ENCODE measurements at regions not wholly inside any gene's neighbourhood (a gene's known extent, or its start where the extent isn't known, plus 50 kb on each side); places are given as distances from the start of the nearest gene placed in this dataset.

DNA sequence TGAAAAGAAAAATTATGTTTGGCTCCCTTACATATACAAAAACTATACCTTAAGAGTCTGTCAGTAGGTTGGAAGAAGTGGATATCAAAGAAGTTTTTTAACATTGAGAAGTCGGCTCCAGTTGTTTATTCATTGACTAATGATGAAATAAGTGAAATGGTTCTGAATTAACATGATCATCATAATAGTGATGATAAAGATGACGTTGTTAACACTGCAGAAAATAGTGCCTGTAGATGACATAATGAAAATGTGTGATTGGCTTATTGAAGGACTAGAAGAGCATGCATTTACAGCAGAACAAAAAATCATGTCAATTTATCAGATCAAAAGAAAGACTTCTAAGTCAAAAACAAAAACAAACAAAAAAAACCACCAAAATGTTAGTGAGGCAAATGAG is 1125.4 kb upstream of the NXPH2 start:
- ChIA-PET POLR2A (no interaction called here), CTCF (no interaction called here)
- intact Hi-C loops (cut with micrococcal nuclease), result no loop called here
- Histone ChIP-seq H3K27ac (ENCODE audit: low read length in 2 of 2) (no peak overlapping the region), H4K20me1 (ENCODE audit: control insufficient read depth, insufficient read depth, low read length, poor library complexity, severe bottlenecking) (no peaks in the 10 kb centered on the region), H2AFZ (ENCODE audit: insufficient read depth, low read depth, low read length, poor library complexity, severe bottlenecking) (no peak overlapping the region), H3K27me3 (replicated peaks in 1 of 4; ENCODE audit: control extremely low read depth in 1 of 4, control insufficient read depth in 3 of 4, insufficient read depth in 4 of 4, low read length in 3 of 4) (no peaks in the 10 kb centered on the region), H3K4me2 (replicated peaks; ENCODE audit: low read depth, low read length, poor library complexity, severe bottlenecking) (no peak overlapping the region), H3K36me3 (replicated peaks in 1 of 2; ENCODE audit: control extremely low read depth in 1 of 2, control insufficient read depth in 1 of 2, extremely low read depth in 1 of 2, insufficient read depth in 2 of 2, low read length in 1 of 2) (no peaks in the 10 kb centered on the region), H3K9ac (ENCODE audit: low read length) (no peak overlapping the region), H3K4me3 (ENCODE audit: control extremely low read depth in 1 of 5, extremely low read depth in 1 of 5, insufficient read depth in 1 of 5, low read depth in 2 of 5, low read length in 4 of 5) (no peak overlapping the region), H3K79me2 (ENCODE audit: control insufficient read depth, insufficient read depth, low read length) (no peaks in the 10 kb centered on the region), H3K4me1 (ENCODE audit: control insufficient read depth in 2 of 2, insufficient read depth in 2 of 2, low read length in 2 of 2) (no peaks in the 10 kb centered on the region), H3K9me3 (ENCODE audit: control extremely low read depth in 1 of 3, control insufficient read depth in 2 of 3, insufficient read depth in 1 of 3, low read length in 2 of 3) (no peaks in the 10 kb centered on the region)
- DNase-seq (no peak), ATAC-seq (ENCODE audit: low read depth) (no peak)
- Mint-ChIP-seq H3K4me3 (no peak overlapping the region), H3K27me3 (no peaks in the 10 kb centered on the region), H3K4me1 (no peaks in the 10 kb centered on the region), H3K9me3 (ENCODE audit: insufficient read depth) (peaks cover 3% of the 10 kb centered on the region), H3K27ac (no peak overlapping the region)
- TF ChIP-seq, protein P1, sequence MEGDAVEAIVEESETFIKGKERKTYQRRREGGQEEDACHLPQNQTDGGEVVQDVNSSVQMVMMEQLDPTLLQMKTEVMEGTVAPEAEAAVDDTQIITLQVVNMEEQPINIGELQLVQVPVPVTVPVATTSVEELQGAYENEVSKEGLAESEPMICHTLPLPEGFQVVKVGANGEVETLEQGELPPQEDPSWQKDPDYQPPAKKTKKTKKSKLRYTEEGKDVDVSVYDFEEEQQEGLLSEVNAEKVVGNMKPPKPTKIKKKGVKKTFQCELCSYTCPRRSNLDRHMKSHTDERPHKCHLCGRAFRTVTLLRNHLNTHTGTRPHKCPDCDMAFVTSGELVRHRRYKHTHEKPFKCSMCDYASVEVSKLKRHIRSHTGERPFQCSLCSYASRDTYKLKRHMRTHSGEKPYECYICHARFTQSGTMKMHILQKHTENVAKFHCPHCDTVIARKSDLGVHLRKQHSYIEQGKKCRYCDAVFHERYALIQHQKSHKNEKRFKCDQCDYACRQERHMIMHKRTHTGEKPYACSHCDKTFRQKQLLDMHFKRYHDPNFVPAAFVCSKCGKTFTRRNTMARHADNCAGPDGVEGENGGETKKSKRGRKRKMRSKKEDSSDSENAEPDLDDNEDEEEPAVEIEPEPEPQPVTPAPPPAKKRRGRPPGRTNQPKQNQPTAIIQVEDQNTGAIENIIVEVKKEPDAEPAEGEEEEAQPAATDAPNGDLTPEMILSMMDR (IDR thresholded peaks at IDR 0.05), result no peak
- no peak for TF ChIP-seq EZH2 (IDR thresholded peaks at IDR 0.05; ENCODE audit: borderline replicate concordance, insufficient read depth, low read depth, low read length, poor library complexity, severe bottlenecking)
- no CpG with 5 or more reads among the region's 2 CpGs for WGBS (ENCODE audit: insufficient coverage)

DNA sequence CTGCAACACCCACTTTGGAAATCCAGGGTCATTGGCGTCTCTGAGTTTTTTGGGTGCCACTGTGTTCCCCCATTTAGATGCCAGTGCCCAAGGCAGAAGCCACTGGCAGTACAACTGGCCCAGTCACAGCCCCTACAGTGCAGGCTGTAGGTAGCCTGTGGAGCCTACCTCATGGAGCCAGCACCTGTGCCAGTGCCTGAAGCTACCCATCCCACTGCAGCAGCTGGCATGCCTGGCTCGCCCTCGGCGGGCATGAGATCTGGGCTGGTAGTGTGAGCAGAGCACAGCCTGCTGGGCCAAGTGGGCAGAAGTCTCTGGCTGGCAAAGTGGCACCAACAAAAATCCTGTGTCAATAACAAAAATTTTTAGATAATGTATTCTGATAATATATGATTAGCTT is 1111.4 kb upstream of the NXPH2 start:
- Histone ChIP-seq H3K36me3 (replicated peaks in 1 of 2; ENCODE audit: control extremely low read depth in 1 of 2, control insufficient read depth in 1 of 2, extremely low read depth in 1 of 2, insufficient read depth in 2 of 2, low read length in 1 of 2) (no peaks in the 10 kb centered on the region), H3K4me3 (ENCODE audit: control extremely low read depth in 1 of 5, extremely low read depth in 1 of 5, insufficient read depth in 1 of 5, low read depth in 2 of 5, low read length in 4 of 5) (no peak overlapping the region), H3K27me3 (replicated peaks in 1 of 4; ENCODE audit: control extremely low read depth in 1 of 4, control insufficient read depth in 3 of 4, insufficient read depth in 4 of 4, low read length in 3 of 4) (no peaks in the 10 kb centered on the region), H3K4me1 (ENCODE audit: control insufficient read depth in 2 of 2, insufficient read depth in 2 of 2, low read length in 2 of 2) (no peaks in the 10 kb centered on the region), H3K9ac (ENCODE audit: low read length) (no peak overlapping the region), H2AFZ (ENCODE audit: insufficient read depth, low read depth, low read length, poor library complexity, severe bottlenecking) (no peak overlapping the region), H4K20me1 (ENCODE audit: control insufficient read depth, insufficient read depth, low read length, poor library complexity, severe bottlenecking) (no peaks in the 10 kb centered on the region), H3K4me2 (replicated peaks; ENCODE audit: low read depth, low read length, poor library complexity, severe bottlenecking) (no peak overlapping the region), H3K9me3 (ENCODE audit: control extremely low read depth in 1 of 3, control insufficient read depth in 2 of 3, insufficient read depth in 1 of 3, low read length in 2 of 3) (peaks cover 0 to 10% (median 1%) of the 10 kb centered on the region in 3 donors), H3K79me2 (ENCODE audit: control insufficient read depth, insufficient read depth, low read length) (no peaks in the 10 kb centered on the region), H3K27ac (ENCODE audit: low read length in 2 of 2) (no peak overlapping the region)
- H3K27me3 Mint-ChIP-seq, result no peaks in the 10 kb centered on the region
- TF ChIP-seq, protein P1 (IDR thresholded peaks at IDR 0.05), result no peak
- no peak for TF ChIP-seq EZH2 (IDR thresholded peaks at IDR 0.05; ENCODE audit: borderline replicate concordance, insufficient read depth, low read depth, low read length, poor library complexity, severe bottlenecking)
- CTCF ChIA-PET, result no interaction called here
- intact Hi-C loops (cut with micrococcal nuclease), result no loop called here
- no peak overlapping the region for H3K4me3 Mint-ChIP-seq
- H3K4me1 Mint-ChIP-seq, result no peaks in the 10 kb centered on the region
- DNase-seq, result no peak
- ATAC-seq (ENCODE audit: low read depth), result no peak
- POLR2A ChIA-PET, result no interaction called here
- H3K9me3 Mint-ChIP-seq (ENCODE audit: insufficient read depth), result peaks cover 4% of the 10 kb centered on the region
- H3K27ac Mint-ChIP-seq, result no peak overlapping the region
- 98% methylated on average over 4 of the region's 4 CpGs for WGBS (ENCODE audit: insufficient coverage)

Data from B cell (primary cell).